ENCODE measurements at regions not wholly inside any gene's neighbourhood (a gene's known extent, or its start where the extent isn't known, plus 50 kb on each side); places are given as distances from the start of the nearest gene placed in this dataset.
"Not testable (repeated sequence)": the region's sequence is repeated elsewhere in the genome, so short reads cannot be mapped to it uniquely, and the experiment has no call there.

- DNase-seq = no peak
These were observed 326.2 kb upstream of the POT1 start for GRCh38 chr7:125255810-125256209.

DNA sequence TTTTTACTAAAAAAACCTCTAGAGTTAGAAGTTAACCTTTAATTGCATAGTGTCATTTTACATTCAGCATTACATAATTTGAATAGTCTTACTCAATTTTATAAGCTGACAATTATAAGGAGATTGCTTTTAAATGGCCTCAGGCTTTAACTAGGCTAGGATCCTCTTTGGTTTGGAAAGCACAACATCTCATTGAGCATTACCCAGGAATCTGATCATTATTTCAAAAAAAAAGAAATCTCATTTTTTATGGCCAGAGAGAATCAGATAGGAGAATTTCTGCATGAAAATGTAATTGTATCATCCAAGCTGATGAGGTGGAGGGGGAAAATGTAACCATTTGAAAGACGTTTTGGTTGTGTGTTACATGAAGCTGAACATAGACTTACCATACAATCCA is 324.9 kb upstream of the POT1 start:
- DNase-seq = no peak

GRCh38 chr7:125253452-125254190 is 324.0 kb upstream of the POT1 start:
- no peak for DNase-seq

- DNase-seq = no peak
These were observed 318.0 kb upstream of the POT1 start for GRCh38 chr7:125247514-125248098.

DNA sequence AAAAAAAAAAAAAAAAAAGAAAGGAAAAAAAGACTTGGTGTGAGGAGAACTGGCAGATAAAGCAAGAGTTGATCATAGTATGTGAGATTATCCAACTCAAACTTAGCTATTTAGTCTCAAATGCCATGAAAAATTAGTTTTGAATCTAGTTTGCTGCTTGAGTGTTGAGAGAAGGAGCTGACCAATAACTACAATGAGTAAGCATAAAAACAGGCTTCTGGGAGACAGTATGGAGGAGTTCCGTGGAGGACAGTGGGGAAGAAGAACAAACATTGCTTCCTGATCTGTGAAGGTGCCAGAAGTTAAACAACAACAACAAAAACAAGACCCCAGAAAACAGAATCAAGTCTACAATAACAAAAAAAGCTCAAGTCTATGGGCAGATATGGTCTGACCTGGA is 317.1 kb upstream of the POT1 start:
- DNase-seq = no peak

- no peak for DNase-seq
These were observed 311.9 kb upstream of the POT1 start for GRCh38 chr7:125241548-125241947.

DNA sequence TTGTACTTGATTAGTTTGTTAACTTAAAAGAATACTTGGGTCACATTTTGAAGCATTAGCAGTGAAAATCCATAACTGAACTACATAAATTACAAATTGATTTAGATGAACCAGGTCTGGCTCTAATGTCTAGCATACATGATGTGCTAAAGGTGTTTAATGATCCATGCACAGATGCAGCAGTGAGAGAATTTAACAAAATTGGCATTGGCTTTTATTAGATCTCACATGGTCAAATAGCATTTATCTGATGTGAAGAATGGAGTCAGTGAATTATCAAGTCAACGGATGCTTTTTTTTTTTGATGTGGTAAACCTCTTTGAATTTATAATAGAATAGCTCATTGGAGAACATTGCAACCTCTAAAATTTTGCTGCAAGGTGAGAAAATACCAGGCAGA is 293.0 kb upstream of the POT1 start:
- no peak for DNase-seq

- no peak for DNase-seq
These were observed 288.5 kb upstream of the POT1 start for GRCh38 chr7:125218076-125218475.

DNA sequence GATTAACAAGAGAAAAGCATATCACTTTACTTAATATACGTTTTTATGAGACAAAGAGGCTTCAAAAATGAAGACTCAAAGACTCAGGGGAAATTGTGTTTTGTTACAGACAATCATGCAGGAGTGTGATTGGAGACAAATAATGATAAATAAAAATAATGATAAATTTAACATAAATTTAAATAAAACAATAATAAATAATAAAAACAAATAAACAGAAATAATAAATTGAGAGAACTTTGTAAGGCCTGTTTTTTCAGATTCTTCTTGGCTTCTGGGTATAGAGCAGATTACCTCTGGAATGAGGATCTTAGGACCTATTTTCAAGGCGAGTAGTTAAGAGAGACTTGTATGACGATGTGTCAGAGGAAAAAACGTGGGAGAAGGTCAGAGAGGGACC is 271.4 kb upstream of the POT1 start:
- DNase-seq = no peak

- DNase-seq = no peak
These were observed 268.2 kb upstream of the POT1 start for GRCh38 chr7:125197731-125198393.

- no peak for DNase-seq
These were observed 265.5 kb upstream of the POT1 start for GRCh38 chr7:125195156-125195555.

- DNase-seq = no peak
These were observed 263.6 kb upstream of the POT1 start for GRCh38 chr7:125193263-125193662.

DNA sequence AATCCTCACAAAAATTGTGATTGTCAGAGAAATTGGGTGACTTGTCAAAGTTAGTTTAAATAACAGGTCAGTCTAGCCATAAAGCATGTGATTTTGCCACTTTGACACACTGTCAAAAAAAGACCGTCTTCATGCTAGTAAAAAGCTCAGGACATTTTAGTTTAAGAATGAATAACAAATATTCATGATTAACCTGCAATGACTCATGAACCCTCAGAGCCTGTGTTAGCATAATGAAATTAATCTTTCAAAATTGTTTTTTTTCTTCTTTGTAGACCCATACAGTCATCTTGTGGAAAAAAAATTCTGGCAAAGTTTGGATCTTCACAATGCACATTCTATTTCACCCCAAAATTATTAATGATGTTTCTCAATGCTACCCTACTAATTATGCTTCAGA is 255.2 kb upstream of the POT1 start:
- DNase-seq = no peak

GRCh38 chr7:125181569-125182267 is 252.1 kb upstream of the POT1 start:
- DNase-seq = not testable (repeated sequence)

GRCh38 chr7:125173571-125173970 is 243.9 kb upstream of the POT1 start:
- no peak for DNase-seq

- DNase-seq = no peak
These were observed 239.5 kb upstream of the POT1 start for GRCh38 chr7:125169088-125169487.

GRCh38 chr7:125154930-125155329 is 225.3 kb upstream of the POT1 start:
- no peak for DNase-seq

DNA sequence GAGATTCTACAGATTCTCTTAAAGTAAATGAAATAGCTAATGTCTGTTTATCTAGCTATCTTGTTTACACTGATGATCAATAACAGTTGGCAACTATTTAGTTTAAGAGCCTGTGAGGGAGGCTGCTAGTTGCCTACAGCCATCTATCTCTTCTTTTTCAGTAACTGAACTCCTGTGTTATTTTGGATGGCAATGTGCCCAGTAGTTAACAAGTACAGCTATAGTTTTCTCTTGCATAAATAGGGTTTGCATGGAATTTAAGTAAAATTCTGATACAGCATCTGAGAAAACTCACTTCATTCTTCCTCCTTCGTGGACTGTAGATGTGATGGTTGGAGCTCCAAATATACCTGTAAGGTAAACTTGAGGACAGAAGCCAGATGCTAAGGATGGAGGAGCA is 219.5 kb upstream of the POT1 start:
- no peak for DNase-seq

DNA sequence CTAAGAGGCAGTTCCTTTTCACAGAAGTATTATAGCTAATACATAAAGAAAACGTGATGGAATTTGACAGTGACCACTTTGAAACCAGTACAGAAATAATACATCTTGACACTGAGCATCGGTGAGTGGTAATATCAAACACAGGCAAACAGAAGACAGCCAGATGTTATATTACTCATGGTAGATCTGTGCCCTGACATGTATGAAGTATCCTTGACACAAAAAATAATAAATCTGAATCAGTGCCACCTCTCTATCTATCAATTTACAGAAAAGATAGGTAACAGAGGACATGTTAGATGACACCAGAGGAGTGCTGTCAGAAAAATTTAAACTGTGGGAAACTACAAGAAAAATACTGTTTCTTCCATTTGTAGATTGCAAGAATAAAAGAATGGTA is 217.4 kb upstream of the POT1 start:
- no peak for DNase-seq

- no peak for DNase-seq
These were observed 207.3 kb upstream of the POT1 start for GRCh38 chr7:125136755-125137532.

- no peak for DNase-seq
These were observed 206.7 kb upstream of the POT1 start for GRCh38 chr7:125136341-125136740.

GRCh38 chr7:125130173-125130572 is 200.5 kb upstream of the POT1 start:
- no peak for DNase-seq

Data from muscle of arm (tissue), 1 donor.